Suprapubic skin (tissue), 4 donors: ENCODE measurements at regions not wholly inside any gene's neighbourhood (a gene's known extent, or its start where the extent isn't known, plus 50 kb on each side); places are given as distances from the start of the nearest gene placed in this dataset.

Experiments used
- DNase-seq, 2 donors: peaks; one replicate each; pipeline ENCODE4 v3.0.0-alpha.2; 2019; ENCODE audit warnings: low spot score in 2 of 2
- H3K27ac ChIP-seq: fragments of 200-600 bp; sonication (generic); one replicate; pipeline ENCODE4 v1.5.1; 2019
- H3K27me3 ChIP-seq: fragments of 200-600 bp; sonication (generic); one replicate; pipeline ENCODE4 v1.5.1; 2019
- H3K36me3 ChIP-seq: fragments of 200-600 bp; sonication (generic); one replicate; pipeline ENCODE4 v1.5.1; 2019
- H3K4me1 ChIP-seq: fragments of 200-600 bp; sonication (generic); one replicate; pipeline ENCODE4 v1.5.1; 2019
- H3K4me3 ChIP-seq: fragments of 200-600 bp; sonication (generic); one replicate; pipeline ENCODE4 v1.5.1; 2019; ENCODE audit warnings: mild to moderate bottlenecking
- H3K9me3 ChIP-seq: fragments of 200-600 bp; sonication (generic); one replicate; pipeline ENCODE4 v1.5.1; 2019
- CTCF ChIP-seq, 2 donors: fragments of 200-600 bp in 1 of 2; fragments of 450-650 bp in 1 of 2; sonication (generic) in 1 of 2; IDR thresholded peaks; one replicate each; pipeline ENCODE4 v1.5.1; 2016 to 2019; ENCODE audit warnings: antibody characterized with exemption in 2 of 2, mild to moderate bottlenecking in 1 of 2, moderate library complexity in 1 of 2
- EP300 ChIP-seq: sonication (generic); formaldehyde crosslinking; IDR thresholded peaks from one replicate; pipeline ENCODE4 v1.6.1; 2017; ENCODE audit warnings: antibody characterized with exemption
- POLR2A ChIP-seq, 2 donors: fragments of 450-650 bp; IDR thresholded peaks; one replicate each; pipeline ENCODE4 v1.6.1; 2017; ENCODE audit warnings: antibody characterized with exemption in 2 of 2, mild to moderate bottlenecking in 2 of 2, moderate library complexity in 2 of 2
- POLR2AphosphoS5 ChIP-seq, 3 donors: sonication (generic); formaldehyde crosslinking; IDR thresholded peaks; one replicate each; pipeline ENCODE4 v1.6.1; 2017; ENCODE audit warnings: antibody characterized with exemption in 3 of 3
- WGBS: methylation state at CpG from one replicate; pipeline ENCODE4 v1.1.5; 2018; 5-methylcytosine and 5-hydroxymethylcytosine counted together

DNA sequence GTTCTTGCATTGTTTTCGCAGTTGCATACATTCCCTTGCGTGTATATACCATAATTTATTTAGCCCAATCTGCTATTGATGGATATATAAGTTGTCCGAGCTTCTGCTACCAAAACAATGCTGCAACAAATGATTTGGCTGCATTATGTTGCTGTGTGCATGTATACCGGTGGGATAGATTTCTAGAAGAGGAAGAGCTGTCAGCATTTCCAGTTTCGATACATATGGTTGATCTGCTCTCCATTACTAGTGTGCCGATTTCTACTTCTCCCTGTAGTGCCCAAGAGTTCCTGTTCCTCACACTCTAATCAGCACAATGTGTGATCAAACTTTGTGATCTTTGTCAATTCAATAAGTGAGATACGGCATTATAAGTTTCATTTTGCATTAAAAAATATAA is 92.8 kb upstream of the NMNAT3 start:
- Histone ChIP-seq H3K27ac (no peak overlapping the region), H3K9me3 (no peaks in the 10 kb centered on the region), H3K36me3 (no peaks in the 10 kb centered on the region), H3K4me1 (no peaks in the 10 kb centered on the region), H3K27me3 (no peaks in the 10 kb centered on the region), H3K4me3 (no peak overlapping the region)
- TF ChIP-seq CTCF (IDR thresholded peaks at IDR 0.05): no peak
- TF ChIP-seq EP300: no peak
- TF ChIP-seq POLR2AphosphoS5 (IDR thresholded peaks at IDR 0.05): no peak
- no peak for TF ChIP-seq POLR2A (IDR thresholded peaks at IDR 0.05)
- DNase-seq: no peak
- WGBS: 87% methylated on average over 7 of the region's 7 CpGs

DNA sequence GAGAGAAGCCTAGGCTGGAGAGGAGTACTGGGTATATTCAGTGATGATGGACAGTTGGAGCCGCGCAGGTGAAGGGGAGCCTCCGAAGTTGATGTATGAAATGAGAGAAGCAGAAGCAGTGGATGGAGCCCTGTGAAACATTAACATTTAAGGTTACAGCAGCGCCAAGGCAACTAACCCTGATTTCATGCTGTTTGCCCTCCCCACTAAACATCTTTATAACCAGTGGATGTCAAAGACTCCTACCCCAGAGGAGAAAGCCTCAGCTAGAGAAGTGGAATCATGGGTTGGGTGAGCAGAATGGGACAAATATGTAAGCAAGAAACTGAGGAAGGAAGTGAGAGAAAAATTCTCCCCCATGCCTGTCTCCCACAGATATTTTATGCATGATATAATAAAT is 92.0 kb upstream of the NMNAT3 start:
- Histone ChIP-seq H3K4me3 (no peak overlapping the region), H3K4me1 (no peaks in the 10 kb centered on the region), H3K9me3 (no peaks in the 10 kb centered on the region), H3K36me3 (no peaks in the 10 kb centered on the region), H3K27me3 (no peaks in the 10 kb centered on the region), H3K27ac (no peak overlapping the region)
- no peak for DNase-seq
- WGBS: 88% methylated on average over 4 of the region's 4 CpGs
- TF ChIP-seq CTCF (IDR thresholded peaks at IDR 0.05) (no peak), EP300 (no peak), POLR2AphosphoS5 (IDR thresholded peaks at IDR 0.05) (no peak), POLR2A (IDR thresholded peaks at IDR 0.05) (no peak)

DNA sequence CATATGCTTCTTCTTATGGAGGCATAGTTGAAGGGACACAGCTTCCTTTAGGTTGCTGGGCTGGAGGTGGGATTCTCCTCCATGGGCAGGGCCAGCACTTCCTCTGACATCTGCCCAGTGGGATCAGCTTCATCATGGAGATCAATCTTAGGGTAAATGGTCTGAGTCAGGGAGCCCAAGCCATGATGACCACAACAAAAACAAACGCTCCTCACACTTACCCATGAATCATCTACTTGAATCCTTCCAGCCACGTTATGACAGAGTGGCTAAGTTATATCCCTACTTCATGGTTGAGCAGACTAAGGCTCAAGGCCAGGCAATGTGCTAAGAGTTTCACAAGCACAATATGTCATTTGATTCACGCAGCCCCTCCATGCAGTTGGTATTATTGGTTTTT is 87.2 kb upstream of the NMNAT3 start:
- H3K9me3 ChIP-seq: no peaks in the 10 kb centered on the region
- no peaks in the 10 kb centered on the region for H3K36me3 ChIP-seq
- WGBS: 69% methylated on average over 3 of the region's 3 CpGs
- H3K4me3 ChIP-seq: no peak overlapping the region
- H3K4me1 ChIP-seq: no peaks in the 10 kb centered on the region
- no peaks in the 10 kb centered on the region for H3K27me3 ChIP-seq
- no peak overlapping the region for H3K27ac ChIP-seq
- no peak for DNase-seq
- TF ChIP-seq POLR2AphosphoS5 (IDR thresholded peaks at IDR 0.05) (no peak), EP300 (no peak), CTCF (IDR thresholded peaks at IDR 0.05) (no peak), POLR2A (IDR thresholded peaks at IDR 0.05) (no peak)

GRCh38 chr3:139764069-139764905 is 86.5 kb upstream of the NMNAT3 start:
- H3K4me3 ChIP-seq: no peak overlapping the region
- no peaks in the 10 kb centered on the region for H3K4me1 ChIP-seq
- H3K27ac ChIP-seq: no peak overlapping the region
- no peak for DNase-seq
- 78% methylated on average over 7 of the region's 7 CpGs for WGBS
- H3K9me3 ChIP-seq: no peaks in the 10 kb centered on the region
- no peaks in the 10 kb centered on the region for H3K36me3 ChIP-seq
- no peaks in the 10 kb centered on the region for H3K27me3 ChIP-seq
- TF ChIP-seq CTCF (IDR thresholded peaks at IDR 0.05): no peak
- TF ChIP-seq EP300: no peak
- TF ChIP-seq POLR2AphosphoS5 (IDR thresholded peaks at IDR 0.05): no peak
- TF ChIP-seq POLR2A (IDR thresholded peaks at IDR 0.05): no peak

DNA sequence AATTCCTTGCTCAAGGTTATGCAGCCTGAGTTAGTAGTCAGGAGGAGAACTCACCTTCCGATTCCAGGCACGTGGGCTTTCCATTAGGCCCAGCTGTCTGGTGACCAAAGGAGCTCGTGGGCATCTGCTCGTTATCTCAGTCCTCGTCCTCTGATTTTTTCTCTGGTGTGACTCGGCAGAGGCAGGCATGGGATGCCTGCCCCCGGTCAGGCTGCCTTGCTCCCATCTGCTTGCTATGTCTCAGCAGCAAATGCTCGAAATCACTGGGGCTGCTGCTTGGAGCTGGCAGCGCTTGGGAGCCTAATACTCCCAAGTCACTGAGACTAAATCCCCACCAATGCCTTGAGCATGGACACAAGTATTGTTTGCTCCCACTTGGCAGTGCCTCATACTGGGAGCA is 84.5 kb upstream of the NMNAT3 start:
- 73% methylated on average over 9 of the region's 9 CpGs for WGBS
- no peaks in the 10 kb centered on the region for H3K27me3 ChIP-seq
- no peak overlapping the region for H3K4me3 ChIP-seq
- no peaks in the 10 kb centered on the region for H3K4me1 ChIP-seq
- TF ChIP-seq POLR2AphosphoS5 (IDR thresholded peaks at IDR 0.05) (no peak), POLR2A (IDR thresholded peaks at IDR 0.05) (no peak)
- H3K27ac ChIP-seq: no peak overlapping the region
- no peaks in the 10 kb centered on the region for H3K36me3 ChIP-seq
- no peak for DNase-seq
- H3K9me3 ChIP-seq: no peaks in the 10 kb centered on the region
